ENCODE measurements at regions not wholly inside any gene's neighbourhood (a gene's known extent, or its start where the extent isn't known, plus 50 kb on each side); places are given as distances from the start of the nearest gene placed in this dataset.
"Not testable (repeated sequence)": the region's sequence is repeated elsewhere in the genome, so short reads cannot be mapped to it uniquely, and the experiment has no call there.

GRCh38 chr11:23604966-23605365, 744.7 kb upstream of the CCDC179 start:
- DNase-seq (ENCODE audit: low spot score), result no peak
- no peak for TF ChIP-seq CTCF (IDR thresholded peaks at IDR 0.05)
- no peak overlapping the region for H3K4me3 ChIP-seq
- no peak overlapping the region for H3K27ac ChIP-seq

- TF ChIP-seq CTCF (IDR thresholded peaks at IDR 0.05), result no peak
- DNase-seq (ENCODE audit: low spot score), result no peak
- H3K27ac ChIP-seq, result no peak overlapping the region
- no peak overlapping the region for H3K4me3 ChIP-seq
Observed at GRCh38 chr11:23606191-23606590, 745.9 kb upstream of the CCDC179 start.

- TF ChIP-seq CTCF (IDR thresholded peaks at IDR 0.05), result no peak
- no peak overlapping the region for H3K4me3 ChIP-seq
- no peak overlapping the region for H3K27ac ChIP-seq
- DNase-seq (ENCODE audit: low spot score), result no peak
Observed at GRCh38 chr11:23611726-23612125, 751.5 kb upstream of the CCDC179 start.

GRCh38 chr11:23620617-23621016, 760.3 kb upstream of the CCDC179 start:
- no peak for TF ChIP-seq CTCF (IDR thresholded peaks at IDR 0.05)

GRCh38 chr11:23632293-23632692, 772.0 kb upstream of the CCDC179 start:
- no peak for DNase-seq (ENCODE audit: low spot score)
- Histone ChIP-seq H3K27ac (no peak overlapping the region), H3K4me3 (no peak overlapping the region)
- no peak for TF ChIP-seq CTCF (IDR thresholded peaks at IDR 0.05)

More at GRCh38 chr11:23620617-23621016, 760.3 kb upstream of the CCDC179 start:
- DNase-seq (ENCODE audit: low spot score), result no peak
- Histone ChIP-seq H3K4me3 (no peak overlapping the region), H3K27ac (no peak overlapping the region)

- TF ChIP-seq CTCF (IDR thresholded peaks at IDR 0.05), result no peak
Observed at GRCh38 chr11:23644443-23644842, 784.2 kb upstream of the CCDC179 start.

GRCh38 chr11:23652336-23652735, 792.1 kb upstream of the CCDC179 start:
- not testable (repeated sequence) for DNase-seq (ENCODE audit: low spot score); H3K4me3 ChIP-seq; H3K27ac ChIP-seq

More at GRCh38 chr11:23644443-23644842, 784.2 kb upstream of the CCDC179 start:
- no peak for DNase-seq (ENCODE audit: low spot score)
- no peak overlapping the region for H3K27ac ChIP-seq
- H3K4me3 ChIP-seq, result no peak overlapping the region

Measured in coronary artery (tissue), 2 donors.